ENCODE measurements at regions not wholly inside any gene's neighbourhood (a gene's known extent, or its start where the extent isn't known, plus 50 kb on each side); places are given as distances from the start of the nearest gene placed in this dataset.

- H3K36me3 ChIP-seq (ENCODE audit: control insufficient read depth, insufficient read depth, low read length) = no peaks in the 10 kb centered on the region
- DNase-seq (ENCODE audit: extremely low read depth, insufficient read length) = no peak
- TF ChIP-seq CTCF (IDR thresholded peaks at IDR 0.05; ENCODE audit: insufficient read depth, low read length, poor library complexity, severe bottlenecking) = no peak
- H3K27me3 ChIP-seq (replicated peaks; ENCODE audit: control insufficient read depth, insufficient read depth, low read length) = no peaks in the 10 kb centered on the region
- no peak overlapping the region for H3K4me3 ChIP-seq (replicated peaks; ENCODE audit: low read depth, low read length)
Measured at GRCh38 chr10:28922127-28922526, 244.8 kb downstream of the BAMBI start.

- Histone ChIP-seq H3K27me3 (replicated peaks; ENCODE audit: control insufficient read depth, insufficient read depth, low read length) (no peaks in the 10 kb centered on the region), H3K4me3 (replicated peaks; ENCODE audit: low read depth, low read length) (no peak overlapping the region), H3K36me3 (ENCODE audit: control insufficient read depth, insufficient read depth, low read length) (no peaks in the 10 kb centered on the region)
- DNase-seq (ENCODE audit: extremely low read depth, insufficient read length) = no peak
- TF ChIP-seq CTCF (IDR thresholded peaks at IDR 0.05; ENCODE audit: insufficient read depth, low read length, poor library complexity, severe bottlenecking) = no peak
Measured at GRCh38 chr10:28922861-28923260, 245.5 kb downstream of the BAMBI start.

- Histone ChIP-seq H3K36me3 (ENCODE audit: control insufficient read depth, insufficient read depth, low read length) (no peaks in the 10 kb centered on the region), H3K4me3 (replicated peaks; ENCODE audit: low read depth, low read length) (no peak overlapping the region), H3K27me3 (replicated peaks; ENCODE audit: control insufficient read depth, insufficient read depth, low read length) (no peaks in the 10 kb centered on the region)
- DNase-seq (ENCODE audit: extremely low read depth, insufficient read length) = no peak
- no peak for TF ChIP-seq CTCF (IDR thresholded peaks at IDR 0.05; ENCODE audit: insufficient read depth, low read length, poor library complexity, severe bottlenecking)
Measured at GRCh38 chr10:28924717-28925116, 247.4 kb downstream of the BAMBI start.

GRCh38 chr10:28925121-28925663, 247.9 kb downstream of the BAMBI start:
- no peak for TF ChIP-seq CTCF (IDR thresholded peaks at IDR 0.05; ENCODE audit: insufficient read depth, low read length, poor library complexity, severe bottlenecking)
- Histone ChIP-seq H3K27me3 (replicated peaks; ENCODE audit: control insufficient read depth, insufficient read depth, low read length) (no peaks in the 10 kb centered on the region), H3K4me3 (replicated peaks; ENCODE audit: low read depth, low read length) (no peak overlapping the region), H3K36me3 (ENCODE audit: control insufficient read depth, insufficient read depth, low read length) (no peaks in the 10 kb centered on the region)
- no peak for DNase-seq (ENCODE audit: extremely low read depth, insufficient read length)

- H3K4me3 ChIP-seq (replicated peaks; ENCODE audit: low read depth, low read length) = no peak overlapping the region
- TF ChIP-seq CTCF (IDR thresholded peaks at IDR 0.05; ENCODE audit: insufficient read depth, low read length, poor library complexity, severe bottlenecking) = no peak
- H3K36me3 ChIP-seq (ENCODE audit: control insufficient read depth, insufficient read depth, low read length) = no peaks in the 10 kb centered on the region
- no peaks in the 10 kb centered on the region for H3K27me3 ChIP-seq (replicated peaks; ENCODE audit: control insufficient read depth, insufficient read depth, low read length)
- no peak for DNase-seq (ENCODE audit: extremely low read depth, insufficient read length)
Measured at GRCh38 chr10:28926932-28927331, 249.6 kb downstream of the BAMBI start.

GRCh38 chr10:28928484-28928883, 251.2 kb downstream of the BAMBI start:
- Histone ChIP-seq H3K27me3 (replicated peaks; ENCODE audit: control insufficient read depth, insufficient read depth, low read length) (no peaks in the 10 kb centered on the region), H3K4me3 (replicated peaks; ENCODE audit: low read depth, low read length) (no peak overlapping the region), H3K36me3 (ENCODE audit: control insufficient read depth, insufficient read depth, low read length) (no peaks in the 10 kb centered on the region)
- no peak for DNase-seq (ENCODE audit: extremely low read depth, insufficient read length)
- no peak for TF ChIP-seq CTCF (IDR thresholded peaks at IDR 0.05; ENCODE audit: insufficient read depth, low read length, poor library complexity, severe bottlenecking)

Measured in GM06990 (cell line).